GM12878 (cell line): ENCODE measurements at regions not wholly inside any gene's neighbourhood (a gene's known extent, or its start where the extent isn't known, plus 50 kb on each side); places are given as distances from the start of the nearest gene placed in this dataset.
A peak's percentile ranks its signal among the peaks of the same experiment; 100 is the strongest.

Experiments
- ATAC-seq: fragments of 200-7000 bp; cut with Tn5 transposase; 3 replicates; pipeline ENCODE4 v1.9.1; 2020; ENCODE audit warnings: mild to moderate bottlenecking, moderate library complexity
- BruUV-seq: library from RNA; stranded (reverse); fragments of 400-500 nt; replicated peaks from 2 replicates; lab custom pipeline; 2021; lab: Mats Ljungman, UMichigan
- CTCF ChIA-PET: fragments of 300-600 bp; sonication (Branson Sonifier 250); formaldehyde crosslinking; extraction: SDS; loops from one replicate; lab custom pipeline; 2021; ENCODE audit warnings: inconsistent platforms; lab: Yijun Ruan, JAX
- POLR2A ChIA-PET: fragments of 350-600 bp; formaldehyde crosslinking; extraction: SDS; loops from one replicate; lab custom pipeline; 2021; ENCODE audit warnings: inconsistent platforms; lab: Charles Lee
- RAD21 ChIA-PET: fragments of 300-600 bp; sonication (Branson Sonifier 250); formaldehyde crosslinking; loops from one replicate; lab custom pipeline; 2023; ENCODE audit warnings: antibody characterized with exemption; ENCODE audit not compliant: unreplicated experiment; lab: Charles Lee
- SMC1A ChIA-PET: fragments of 300-600 bp; sonication (Branson Sonifier 250); formaldehyde crosslinking; loops from one replicate; lab custom pipeline; 2023; ENCODE audit not compliant: unreplicated experiment, uncharacterized antibody; lab: Charles Lee
- DNase-seq: peaks from one replicate; pipeline ENCODE4 v3.0.0-alpha.2; 2011; ENCODE audit warnings: low read depth, low spot score
- FAIRE-seq: peaks from 3 replicates; lab custom pipeline; 2011; peaks lifted over from hg19 to GRCh38; lab: Jason Lieb, UNC
- H2AFZ ChIP-seq: 2 replicates; pipeline ENCODE4 v1.6.0; 2011; ENCODE audit warnings: low read depth, low read length, control low read depth; ENCODE audit not compliant: control insufficient read depth
- H3K27ac ChIP-seq: 2 replicates; pipeline ENCODE4 v1.5.1; 2011; ENCODE audit warnings: control low read depth; ENCODE audit not compliant: control insufficient read depth, insufficient read depth
- H3K27me3 ChIP-seq, 2 experiments: replicated peaks in 1 of 2; 2 replicates each; pipeline versions ENCODE4 v1.6.0 to v1.6.1; 2011; ENCODE audit warnings: low read length in 1 of 2; ENCODE audit not compliant: control insufficient read depth in 2 of 2, insufficient read depth in 2 of 2
- H3K36me3 ChIP-seq, 2 experiments: 2 replicates each; pipeline ENCODE4 v1.5.1; 2011; ENCODE audit warnings: low read length in 1 of 2; ENCODE audit not compliant: control insufficient read depth in 2 of 2, insufficient read depth in 2 of 2
- H3K4me1 ChIP-seq: 2 replicates; pipeline ENCODE4 v1.6.1; 2011; ENCODE audit warnings: mild to moderate bottlenecking, low read length, moderate library complexity, mixed read lengths; ENCODE audit not compliant: control insufficient read depth, insufficient read depth
- H3K4me2 ChIP-seq: 2 replicates; pipeline ENCODE4 v1.6.0; 2011; ENCODE audit warnings: control low read depth; ENCODE audit not compliant: control insufficient read depth, insufficient read depth
- H3K4me3 ChIP-seq: fragments of 200-600 bp; sonication (generic); 2 replicates; pipeline ENCODE4 v1.5.1; 2016
- H3K79me2 ChIP-seq: 2 replicates; pipeline ENCODE4 v1.6.0; 2011; ENCODE audit warnings: low read length; ENCODE audit not compliant: control insufficient read depth, insufficient read depth
- H3K9ac ChIP-seq: 2 replicates; pipeline ENCODE4 v1.8.0; 2011; ENCODE audit warnings: low read length, control low read depth, mixed read lengths; ENCODE audit not compliant: control insufficient read depth, insufficient read depth
- H3K9me3 ChIP-seq: replicated peaks from 3 replicates; pipeline ENCODE4 v1.5.1; 2011; ENCODE audit warnings: mild to moderate bottlenecking, low read length; ENCODE audit not compliant: control insufficient read depth, insufficient read depth
- H4K20me1 ChIP-seq: 2 replicates; pipeline ENCODE4 v1.6.0; 2011; ENCODE audit not compliant: control insufficient read depth, insufficient read depth
- CBFB ChIP-seq: IDR thresholded peaks from 2 replicates; pipeline ENCODE4 v1.6.1; 2016; ENCODE audit warnings: antibody characterized with exemption, low read depth
- HCFC1 ChIP-seq: fragments of 150-350 bp; IDR thresholded peaks from 2 replicates; pipeline ENCODE4 v1.6.1; 2014; ENCODE audit warnings: low read length
- LARP7 ChIP-seq: fragments of 450-650 bp; IDR thresholded peaks from 2 replicates; pipeline ENCODE4 v1.6.1; 2017; ENCODE audit warnings: mild to moderate bottlenecking
- MTA2 ChIP-seq: fragments of 450-650 bp; IDR thresholded peaks from 2 replicates; pipeline ENCODE4 v1.6.1; 2016; ENCODE audit warnings: low read depth, mild to moderate bottlenecking, moderate library complexity
- NFYA ChIP-seq: IDR thresholded peaks from 2 replicates; pipeline ENCODE4 v1.6.1; 2011; ENCODE audit warnings: low read depth, mild to moderate bottlenecking, low read length, improper control_type of control experiment, borderline replicate concordance
- RAD21 ChIP-seq: IDR thresholded peaks from 2 replicates; pipeline ENCODE4 v1.6.1; 2011; ENCODE audit warnings: mild to moderate bottlenecking, low read depth, low read length, moderate library complexity; ENCODE audit not compliant: insufficient read depth
- RUNX3 ChIP-seq: IDR thresholded peaks from 2 replicates; pipeline ENCODE4 v1.6.1; 2012; ENCODE audit warnings: low read length, inconsistent platforms
- SIX5 ChIP-seq: IDR thresholded peaks from 2 replicates; pipeline ENCODE4 v1.6.1; 2011; ENCODE audit warnings: mild to moderate bottlenecking, low read depth, low read length, moderate library complexity; ENCODE audit not compliant: severe bottlenecking
- SMC3 ChIP-seq: IDR thresholded peaks from 2 replicates; pipeline ENCODE4 v1.6.1; 2011; ENCODE audit warnings: low read length, improper control_type of control experiment, borderline replicate concordance
- STAT1 ChIP-seq: fragments of 450-650 bp; conservative IDR thresholded peaks from 2 replicates; pipeline ENCODE4 v1.6.1; 2014; ENCODE audit warnings: antibody characterized with exemption, mild to moderate bottlenecking
- YY1 ChIP-seq: IDR thresholded peaks from 2 replicates; pipeline ENCODE4 v1.6.1; 2011; ENCODE audit warnings: low read depth, mild to moderate bottlenecking, low read length
- WGBS: methylation state at CpG from one replicate; pipeline ENCODE4 v1.1.6; 2016; ENCODE audit warnings: low lambda C conversion rate; ENCODE audit not compliant: insufficient replicate concordance, insufficient coverage; ENCODE audit errors: missing lambda C conversion rate; 5-methylcytosine and 5-hydroxymethylcytosine counted together
- in situ Hi-C: fragments of 300-500 bp; cut with MboI; formaldehyde crosslinking; loops from 9 replicates; pipeline ENCODE4 v1.14.3; 2018; ENCODE audit warnings: mixed read lengths
- intact Hi-C: fragments of 100-400 bp; cut with micrococcal nuclease; formaldehyde crosslinking; loops from one replicate; pipeline ENCODE4 v1.14.2; 2022; ENCODE audit not compliant: unreplicated experiment
- TF ChIP-seq, protein P1 (sequence below), 3 experiments: IDR thresholded peaks in 2 of 3; conservative IDR thresholded peaks in 1 of 3; 2 replicates each; pipeline ENCODE4 v1.5.1; 2011; ENCODE audit warnings: low read depth in 3 of 3, low read length in 3 of 3, mild to moderate bottlenecking in 3 of 3, control low read depth in 2 of 3, moderate library complexity in 2 of 3, inconsistent platforms in 1 of 3, mixed read lengths in 1 of 3; ENCODE audit not compliant: control insufficient read depth in 2 of 3, insufficient read depth in 1 of 3; ENCODE audit errors: extremely low read depth in 1 of 3

DNA sequence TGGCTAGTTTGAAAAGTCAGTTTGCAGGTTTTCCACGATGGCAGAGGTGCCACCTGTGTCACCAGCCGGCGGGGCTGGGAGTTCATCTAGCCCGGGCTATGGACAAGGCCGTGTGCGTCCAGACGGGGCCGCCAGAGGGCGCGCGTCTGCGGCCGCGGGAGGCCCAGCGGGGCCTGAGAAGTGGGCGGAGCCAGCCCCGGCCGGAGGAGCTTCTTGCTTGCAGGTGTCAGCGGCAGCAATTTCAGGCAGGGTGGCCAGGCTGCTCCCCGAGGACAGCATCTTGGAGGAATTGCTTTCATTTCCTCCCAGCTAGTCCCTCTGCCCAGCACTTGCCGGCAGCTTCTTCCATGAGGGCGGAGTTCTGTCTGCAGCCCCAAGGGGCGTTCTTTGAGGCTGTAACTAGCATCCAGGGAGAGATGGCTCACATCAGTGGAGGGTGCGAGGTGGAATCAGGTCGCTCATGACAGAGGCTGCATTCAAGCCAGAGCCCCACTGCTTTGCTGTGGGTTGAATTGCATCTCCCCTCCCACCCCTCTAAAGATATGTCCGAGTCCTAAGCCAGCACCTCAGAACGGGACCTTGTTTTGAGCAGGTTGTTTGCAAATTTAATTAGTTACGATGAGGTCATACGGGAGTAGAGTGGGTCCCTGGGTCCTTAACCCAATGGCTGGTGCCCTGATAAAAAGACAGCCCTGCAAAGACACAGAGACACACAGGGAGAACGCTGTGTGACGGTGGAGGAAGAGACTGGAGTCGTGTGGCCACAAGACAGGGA is 85.9 kb upstream of the MKI67 start:
- intact Hi-C loops (loop anchor here (5.0 kb wide), 1 partner anchor 1915 kb away; no protein-coding TSS in a partner anchor), in situ Hi-C loops (no loop called here)
- Histone ChIP-seq H3K27me3 (peaks cover 0 to 4% of the 10 kb centered on the region in 2 experiments; a peak in 3 of 4 replicates), H3K9me3 (no peaks in the 10 kb centered on the region), H4K20me1 (no peaks in the 10 kb centered on the region), H3K4me3 (no peak overlapping the region), H3K79me2 (no peaks in the 10 kb centered on the region), H3K9ac (no peak overlapping the region), H3K4me1 (no peaks in the 10 kb centered on the region), H3K4me2 (peak overlapping the region; percentile 35; the same call in 1 of the 2 replicates), H2AFZ (0 out of 2 replicates have a peak overlapping the region, but pooled peaks have one; percentile 33), H3K27ac (no peak overlapping the region), H3K36me3 (no peaks in the 10 kb centered on the region)
- peak; percentile 99 for ATAC-seq
- peak; percentile 15 for DNase-seq
- FAIRE-seq, result peak; percentile 93
- ChIA-PET POLR2A (interaction anchor here (0.5 kb wide), 1 partner anchor 38 kb away, joined by 3 read pairs; no protein-coding TSS in a partner anchor), CTCF (interaction anchor here (0.6 to 1.4 kb wide), 10 partner anchors 10 to 358 kb away, joined by 3 to 12 read pairs (median 3); no protein-coding TSS in a partner anchor), RAD21 (no interaction called here), SMC1A (interaction anchor here (1.0 kb wide), 1 partner anchor 132 kb away, joined by 3 read pairs; no protein-coding TSS in a partner anchor)
- WGBS, result 20% methylated on average over 32 of the region's 32 CpGs
- BruUV-seq, result no TSS peak
- TF ChIP-seq, protein P1, sequence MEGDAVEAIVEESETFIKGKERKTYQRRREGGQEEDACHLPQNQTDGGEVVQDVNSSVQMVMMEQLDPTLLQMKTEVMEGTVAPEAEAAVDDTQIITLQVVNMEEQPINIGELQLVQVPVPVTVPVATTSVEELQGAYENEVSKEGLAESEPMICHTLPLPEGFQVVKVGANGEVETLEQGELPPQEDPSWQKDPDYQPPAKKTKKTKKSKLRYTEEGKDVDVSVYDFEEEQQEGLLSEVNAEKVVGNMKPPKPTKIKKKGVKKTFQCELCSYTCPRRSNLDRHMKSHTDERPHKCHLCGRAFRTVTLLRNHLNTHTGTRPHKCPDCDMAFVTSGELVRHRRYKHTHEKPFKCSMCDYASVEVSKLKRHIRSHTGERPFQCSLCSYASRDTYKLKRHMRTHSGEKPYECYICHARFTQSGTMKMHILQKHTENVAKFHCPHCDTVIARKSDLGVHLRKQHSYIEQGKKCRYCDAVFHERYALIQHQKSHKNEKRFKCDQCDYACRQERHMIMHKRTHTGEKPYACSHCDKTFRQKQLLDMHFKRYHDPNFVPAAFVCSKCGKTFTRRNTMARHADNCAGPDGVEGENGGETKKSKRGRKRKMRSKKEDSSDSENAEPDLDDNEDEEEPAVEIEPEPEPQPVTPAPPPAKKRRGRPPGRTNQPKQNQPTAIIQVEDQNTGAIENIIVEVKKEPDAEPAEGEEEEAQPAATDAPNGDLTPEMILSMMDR (IDR thresholded peaks at IDR 0.05 in 2 of 3, conservative IDR thresholded peaks at IDR 0.05 in 1 of 3; ENCODE audit: control insufficient read depth in 2 of 3, extremely low read depth in 1 of 3, insufficient read depth in 1 of 3, low read depth in 3 of 3, low read length in 3 of 3), result peak; percentile 92 to 96 (median 95)
- no peak for TF ChIP-seq SIX5
- peak; percentile 36; the same call in 1 of the 2 replicates for TF ChIP-seq CBFB
- TF ChIP-seq RUNX3, result peak; percentile 60; the same call in 1 of the 2 replicates
- TF ChIP-seq MTA2, result no peak
- no peak for TF ChIP-seq HCFC1
- 0 out of 2 replicates have a peak, but pooled peaks have one; percentile 26 for TF ChIP-seq RAD21
- TF ChIP-seq YY1, result peak; percentile 35; the same call in 1 of the 2 replicates
- 0 out of 2 replicates have a peak, but pooled peaks have one; percentile 37 for TF ChIP-seq LARP7
- no peak for TF ChIP-seq NFYA
- TF ChIP-seq STAT1, result no peak
- TF ChIP-seq SMC3, result peak; percentile 40; the same call in 1 of the 2 replicates
